Hepatocyte (in vitro differentiated cells): ENCODE measurements at regions not wholly inside any gene's neighbourhood (a gene's known extent, or its start where the extent isn't known, plus 50 kb on each side); places are given as distances from the start of the nearest gene placed in this dataset.

Experiments used
- DNase-seq: peaks from one replicate; pipeline ENCODE4 v3.0.0-alpha.2; 2016; ENCODE audit warnings: low spot score
- H2AFZ ChIP-seq: fragments of 200-600 bp; sonication (generic); 2 replicates; pipeline ENCODE4 v1.6.0; 2016; ENCODE audit warnings: antibody characterized with exemption, mild to moderate bottlenecking
- H3K27ac ChIP-seq: fragments of 200-600 bp; sonication (generic); 2 replicates; pipeline ENCODE4 v1.5.1; 2016; ENCODE audit warnings: mild to moderate bottlenecking
- H3K27me3 ChIP-seq: fragments of 200-600 bp; sonication (generic); 2 replicates; pipeline ENCODE4 v1.6.1; 2016
- H3K36me3 ChIP-seq: fragments of 200-600 bp; sonication (generic); replicated peaks from 2 replicates; pipeline ENCODE4 v1.5.1; 2016; ENCODE audit warnings: low read depth; ENCODE audit not compliant: insufficient read depth
- H3K4me1 ChIP-seq: fragments of 200-600 bp; sonication (generic); 2 replicates; pipeline ENCODE4 v1.5.1; 2016; ENCODE audit warnings: mild to moderate bottlenecking, moderate library complexity; ENCODE audit not compliant: insufficient read depth
- H3K4me2 ChIP-seq: fragments of 200-600 bp; sonication (generic); 2 replicates; pipeline ENCODE4 v1.6.0; 2016
- H3K4me3 ChIP-seq: fragments of 200-600 bp; sonication (generic); 2 replicates; pipeline ENCODE4 v1.5.1; 2016; ENCODE audit warnings: mild to moderate bottlenecking
- H3K79me2 ChIP-seq: fragments of 200-600 bp; sonication (generic); 2 replicates; pipeline ENCODE4 v1.6.0; 2017; ENCODE audit warnings: mild to moderate bottlenecking
- H3K9me2 ChIP-seq: fragments of 200-600 bp; sonication (generic); replicated peaks from 2 replicates; pipeline ENCODE4 v1.6.0; 2017; ENCODE audit warnings: mild to moderate bottlenecking; ENCODE audit not compliant: insufficient read depth
- H3K9me3 ChIP-seq: fragments of 200-600 bp; sonication (generic); 2 replicates; pipeline ENCODE4 v1.5.1; 2016; ENCODE audit warnings: low read depth, mild to moderate bottlenecking
- H4K20me1 ChIP-seq: fragments of 200-600 bp; sonication (generic); 2 replicates; pipeline ENCODE4 v1.6.0; 2016; ENCODE audit warnings: mild to moderate bottlenecking; ENCODE audit not compliant: insufficient read depth, poor library complexity, severe bottlenecking
- EZH2 ChIP-seq: fragments of 200-600 bp; sonication (generic); IDR thresholded peaks from 2 replicates; pipeline ENCODE4 v1.6.1; 2016; ENCODE audit warnings: antibody characterized with exemption, mild to moderate bottlenecking, borderline replicate concordance
- EZH2phosphoT487 ChIP-seq: fragments of 200-600 bp; sonication (generic); IDR thresholded peaks from one replicate; pipeline ENCODE4 v1.6.1; 2018; ENCODE audit warnings: antibody characterized with exemption, mild to moderate bottlenecking, low read depth, moderate library complexity; ENCODE audit not compliant: unreplicated experiment, severe bottlenecking
- WGBS: methylation state at CpG from one replicate; pipeline ENCODE4 v1.1.6; 2016; ENCODE audit warnings: low lambda C conversion rate; ENCODE audit errors: missing lambda C conversion rate; 5-methylcytosine and 5-hydroxymethylcytosine counted together
- TF ChIP-seq, protein P1 (sequence below): fragments of 200-600 bp; sonication (generic); IDR thresholded peaks from 2 replicates; pipeline ENCODE4 v1.5.1; 2016; ENCODE audit warnings: antibody characterized with exemption, mild to moderate bottlenecking; ENCODE audit not compliant: poor library complexity

DNA sequence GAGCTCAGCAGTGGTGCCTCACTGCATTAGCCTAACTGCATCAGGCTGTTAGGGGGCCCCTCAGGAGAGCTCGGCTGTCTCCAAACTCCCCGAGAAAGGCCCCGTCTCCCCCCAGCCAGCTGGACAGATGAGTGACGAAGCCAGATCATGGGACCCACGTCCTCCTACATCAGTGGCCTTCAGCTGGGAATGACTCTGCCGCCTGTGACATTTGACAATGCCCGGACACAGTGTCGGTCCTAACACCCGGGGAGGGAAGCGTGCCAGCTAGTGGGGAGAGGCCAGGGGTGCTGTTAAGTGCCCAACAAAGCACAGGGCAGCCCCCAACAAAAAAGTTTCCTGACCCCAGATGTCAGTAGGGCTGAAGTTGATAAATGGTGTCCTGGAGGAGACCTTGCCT, 375.2 kb upstream of the IRX2 start:
- WGBS: 89% methylated on average over 10 of the region's 10 CpGs
- Histone ChIP-seq H3K4me1 (peaks cover 2% of the 10 kb centered on the region), H3K36me3 (no peaks in the 10 kb centered on the region), H2AFZ (no peak overlapping the region), H3K4me3 (no peak overlapping the region), H3K9me3 (no peaks in the 10 kb centered on the region), H3K9me2 (no peaks in the 10 kb centered on the region), H4K20me1 (no peaks in the 10 kb centered on the region), H3K79me2 (no peaks in the 10 kb centered on the region), H3K27ac (no peak overlapping the region), H3K27me3 (no peaks in the 10 kb centered on the region), H3K4me2 (no peak overlapping the region)
- no peak for DNase-seq
- no peak for TF ChIP-seq EZH2phosphoT487
- TF ChIP-seq EZH2: no peak
- TF ChIP-seq, protein P1, sequence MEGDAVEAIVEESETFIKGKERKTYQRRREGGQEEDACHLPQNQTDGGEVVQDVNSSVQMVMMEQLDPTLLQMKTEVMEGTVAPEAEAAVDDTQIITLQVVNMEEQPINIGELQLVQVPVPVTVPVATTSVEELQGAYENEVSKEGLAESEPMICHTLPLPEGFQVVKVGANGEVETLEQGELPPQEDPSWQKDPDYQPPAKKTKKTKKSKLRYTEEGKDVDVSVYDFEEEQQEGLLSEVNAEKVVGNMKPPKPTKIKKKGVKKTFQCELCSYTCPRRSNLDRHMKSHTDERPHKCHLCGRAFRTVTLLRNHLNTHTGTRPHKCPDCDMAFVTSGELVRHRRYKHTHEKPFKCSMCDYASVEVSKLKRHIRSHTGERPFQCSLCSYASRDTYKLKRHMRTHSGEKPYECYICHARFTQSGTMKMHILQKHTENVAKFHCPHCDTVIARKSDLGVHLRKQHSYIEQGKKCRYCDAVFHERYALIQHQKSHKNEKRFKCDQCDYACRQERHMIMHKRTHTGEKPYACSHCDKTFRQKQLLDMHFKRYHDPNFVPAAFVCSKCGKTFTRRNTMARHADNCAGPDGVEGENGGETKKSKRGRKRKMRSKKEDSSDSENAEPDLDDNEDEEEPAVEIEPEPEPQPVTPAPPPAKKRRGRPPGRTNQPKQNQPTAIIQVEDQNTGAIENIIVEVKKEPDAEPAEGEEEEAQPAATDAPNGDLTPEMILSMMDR: no peak

DNA sequence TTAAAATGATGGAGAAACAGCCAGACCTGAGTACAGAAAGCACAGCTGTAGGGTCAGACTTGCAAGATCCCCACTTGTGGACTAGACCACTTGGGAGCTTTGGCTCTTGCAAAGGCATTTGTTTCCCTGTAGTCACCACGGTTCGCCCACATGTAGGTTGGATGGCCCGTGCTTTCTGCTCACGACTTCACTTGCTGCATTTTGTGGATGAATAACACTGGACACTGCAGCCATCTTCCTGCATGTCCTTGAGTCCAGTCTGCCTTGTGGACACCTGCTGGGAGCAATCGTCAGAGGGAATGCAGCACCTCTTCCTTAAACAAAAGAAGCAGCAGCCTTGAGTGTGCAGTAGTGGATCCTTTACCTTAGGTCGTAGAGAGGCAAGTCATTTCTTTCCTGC, 372.9 kb upstream of the IRX2 start:
- Histone ChIP-seq H3K9me3 (no peaks in the 10 kb centered on the region), H3K27me3 (peaks cover 10% of the 10 kb centered on the region), H3K36me3 (no peaks in the 10 kb centered on the region), H3K4me3 (no peak overlapping the region), H3K79me2 (no peaks in the 10 kb centered on the region), H3K27ac (no peak overlapping the region), H2AFZ (no peak overlapping the region), H4K20me1 (no peaks in the 10 kb centered on the region), H3K9me2 (no peaks in the 10 kb centered on the region), H3K4me1 (peaks cover 9% of the 10 kb centered on the region), H3K4me2 (no peak overlapping the region)
- 91% methylated on average over 6 of the region's 6 CpGs for WGBS
- DNase-seq: no peak
- TF ChIP-seq, protein P1: no peak
- no peak for TF ChIP-seq EZH2phosphoT487
- no peak for TF ChIP-seq EZH2

DNA sequence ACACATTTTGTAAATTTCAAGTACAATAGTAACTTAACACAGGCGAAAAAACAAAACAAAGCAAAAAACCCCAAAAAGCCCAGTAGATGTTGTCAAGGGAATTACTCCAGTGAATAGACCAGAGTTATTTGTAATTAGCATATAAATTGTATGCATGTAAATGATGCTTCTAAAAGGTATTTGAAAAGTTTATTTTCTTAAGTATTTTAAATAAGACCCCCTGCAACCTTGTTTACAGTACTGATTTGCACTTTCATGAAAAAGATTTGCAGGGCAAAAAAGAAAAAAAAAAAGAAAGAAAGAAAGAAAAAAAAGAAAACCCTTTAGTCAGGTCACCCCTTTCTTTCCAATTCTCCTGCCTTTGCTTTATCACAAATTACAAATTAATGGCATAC, 372.3 kb upstream of the IRX2 start:
- Histone ChIP-seq H3K4me2 (no peak overlapping the region), H3K27ac (no peak overlapping the region), H4K20me1 (no peaks in the 10 kb centered on the region), H3K9me3 (no peaks in the 10 kb centered on the region), H3K4me3 (no peak overlapping the region), H3K79me2 (no peaks in the 10 kb centered on the region), H2AFZ (no peak overlapping the region), H3K36me3 (no peaks in the 10 kb centered on the region), H3K9me2 (no peaks in the 10 kb centered on the region), H3K4me1 (peaks cover 9% of the 10 kb centered on the region), H3K27me3 (peaks cover 14% of the 10 kb centered on the region)
- WGBS: 84% methylated on average over 1 of the region's 1 CpG
- TF ChIP-seq EZH2 (no peak), EZH2phosphoT487 (no peak)
- TF ChIP-seq, protein P1: no peak
- DNase-seq: no peak
